ENCODE measurements at regions not wholly inside any gene's neighbourhood (a gene's known extent, or its start where the extent isn't known, plus 50 kb on each side); places are given as distances from the start of the nearest gene placed in this dataset.

- H2AFZ ChIP-seq (ENCODE audit: low read depth, low read length), result no peak overlapping the region
- no peaks in the 10 kb centered on the region for H3K36me3 ChIP-seq (ENCODE audit: control insufficient read depth in 2 of 2, extremely low read depth in 1 of 2, insufficient read depth in 2 of 2, low read length in 2 of 2)
- no peaks in the 10 kb centered on the region for H3K27me3 ChIP-seq (ENCODE audit: control insufficient read depth in 2 of 2, insufficient read depth in 2 of 2, low read length in 2 of 2)
- H3K4me2 ChIP-seq (ENCODE audit: insufficient read depth, low read length), result no peak overlapping the region
- H3K9me3 ChIP-seq (replicated peaks; ENCODE audit: control insufficient read depth, insufficient read depth, low read length), result no peaks in the 10 kb centered on the region
- BruUV-seq (replicated peaks), result no TSS peak
- H3K9ac ChIP-seq (replicated peaks; ENCODE audit: extremely low read depth, insufficient read depth, low read length), result no peak overlapping the region
- intact Hi-C loops (cut with micrococcal nuclease), result no loop called here
- POLR2A ChIA-PET, result no interaction called here
- CTCF ChIA-PET, result no interaction called here
- no peak for TF ChIP-seq MAX (IDR thresholded peaks at IDR 0.05; ENCODE audit: insufficient read depth, insufficient read length)
- TF ChIP-seq POLR2A (IDR thresholded peaks at IDR 0.05; ENCODE audit: low read depth, low read length), result no peak
- H3K4me3 ChIP-seq (replicated peaks in 1 of 3; ENCODE audit: insufficient read depth in 1 of 3, low read depth in 1 of 3, low read length in 3 of 3), result no peak overlapping the region
- no peaks in the 10 kb centered on the region for H4K20me1 ChIP-seq (replicated peaks; ENCODE audit: control insufficient read depth, extremely low read depth, insufficient read depth, low read length)
- DNase-seq (ENCODE audit: low read depth, low spot score) (no peak), FAIRE-seq (no peak)
- H3K27ac ChIP-seq (ENCODE audit: insufficient read depth, low read depth, low read length), result no peak overlapping the region
- H3K79me2 ChIP-seq (ENCODE audit: control insufficient read depth, insufficient read depth, low read length), result no peaks in the 10 kb centered on the region
- dilution Hi-C loops (cut with MboI; ENCODE audit: extremely low pct_ligation_motif_present, low sequenced_read_pairs), result no loop called here
- no peaks in the 10 kb centered on the region for H3K9me1 ChIP-seq (replicated peaks; ENCODE audit: control insufficient read depth, extremely low read depth, insufficient read depth, low read length)
- no peaks in the 10 kb centered on the region for H3K4me1 ChIP-seq (ENCODE audit: control insufficient read depth, extremely low read depth, insufficient read depth, low read length)
Measured at GRCh38 chr6:167754691-167755090, 72.0 kb upstream of the AFDN start.

DNA sequence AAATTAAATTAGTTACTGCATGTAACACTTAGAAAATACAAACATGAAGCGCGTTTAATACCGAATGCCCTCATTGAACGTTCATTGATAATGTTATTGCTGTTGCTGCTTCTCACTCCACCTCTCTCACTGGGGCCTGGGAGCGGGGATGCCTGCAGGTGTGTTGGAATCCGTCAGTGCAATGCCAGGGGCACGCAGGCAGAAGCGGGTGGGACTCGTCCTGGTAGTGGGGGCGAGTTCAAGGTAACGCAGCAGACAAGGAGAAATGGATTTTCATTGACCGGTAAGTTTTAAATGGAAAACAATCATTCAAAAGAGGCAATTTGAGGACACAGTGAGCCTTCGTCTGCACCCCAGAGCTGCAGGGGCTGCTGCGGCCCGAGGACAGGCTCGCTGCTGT is 71.2 kb upstream of the AFDN start:
- POLR2A ChIA-PET, result no interaction called here
- no peaks in the 10 kb centered on the region for H3K27me3 ChIP-seq (ENCODE audit: control insufficient read depth in 2 of 2, insufficient read depth in 2 of 2, low read length in 2 of 2)
- no peaks in the 10 kb centered on the region for H3K36me3 ChIP-seq (ENCODE audit: control insufficient read depth in 2 of 2, extremely low read depth in 1 of 2, insufficient read depth in 2 of 2, low read length in 2 of 2)
- H3K4me2 ChIP-seq (ENCODE audit: insufficient read depth, low read length), result no peak overlapping the region
- H2AFZ ChIP-seq (ENCODE audit: low read depth, low read length), result no peak overlapping the region
- FAIRE-seq, result no peak
- H3K4me3 ChIP-seq (replicated peaks in 1 of 3; ENCODE audit: insufficient read depth in 1 of 3, low read depth in 1 of 3, low read length in 3 of 3), result no peak overlapping the region
- DNase-seq (ENCODE audit: low read depth, low spot score), result no peak
- H4K20me1 ChIP-seq (replicated peaks; ENCODE audit: control insufficient read depth, extremely low read depth, insufficient read depth, low read length), result no peaks in the 10 kb centered on the region
- CTCF ChIA-PET, result interaction anchor here (0.6 to 1.5 kb wide), 2 partner anchors 9 to 19 kb away, joined by 3 to 4 read pairs; no protein-coding TSS in a partner anchor
- H3K79me2 ChIP-seq (ENCODE audit: control insufficient read depth, insufficient read depth, low read length), result no peaks in the 10 kb centered on the region
- no peaks in the 10 kb centered on the region for H3K9me1 ChIP-seq (replicated peaks; ENCODE audit: control insufficient read depth, extremely low read depth, insufficient read depth, low read length)
- no peak overlapping the region for H3K9ac ChIP-seq (replicated peaks; ENCODE audit: extremely low read depth, insufficient read depth, low read length)
- no peaks in the 10 kb centered on the region for H3K4me1 ChIP-seq (ENCODE audit: control insufficient read depth, extremely low read depth, insufficient read depth, low read length)
- TF ChIP-seq POLR2A (IDR thresholded peaks at IDR 0.05; ENCODE audit: low read depth, low read length) (no peak), POLR2AphosphoS5 (IDR thresholded peaks at IDR 0.05; ENCODE audit: insufficient read depth, low read depth, low read length) (no peak), MAX (IDR thresholded peaks at IDR 0.05; ENCODE audit: insufficient read depth, insufficient read length) (no peak), GATA2 (IDR thresholded peaks at IDR 0.05; ENCODE audit: insufficient read depth, insufficient read length, low read depth, low read length) (no peak), MYC (IDR thresholded peaks at IDR 0.05; ENCODE audit: low read depth, low read length) (no peak), EZH2 (IDR thresholded peaks at IDR 0.05; ENCODE audit: borderline replicate concordance, low read depth, low read length, severe bottlenecking) (no peak), JUN (IDR thresholded peaks at IDR 0.05; ENCODE audit: borderline replicate concordance, insufficient read depth, insufficient read length, low read depth) (no peak), FOS (IDR thresholded peaks at IDR 0.05; ENCODE audit: borderline replicate concordance, insufficient read depth, low read length) (no peak)
- TF ChIP-seq, protein P1, sequence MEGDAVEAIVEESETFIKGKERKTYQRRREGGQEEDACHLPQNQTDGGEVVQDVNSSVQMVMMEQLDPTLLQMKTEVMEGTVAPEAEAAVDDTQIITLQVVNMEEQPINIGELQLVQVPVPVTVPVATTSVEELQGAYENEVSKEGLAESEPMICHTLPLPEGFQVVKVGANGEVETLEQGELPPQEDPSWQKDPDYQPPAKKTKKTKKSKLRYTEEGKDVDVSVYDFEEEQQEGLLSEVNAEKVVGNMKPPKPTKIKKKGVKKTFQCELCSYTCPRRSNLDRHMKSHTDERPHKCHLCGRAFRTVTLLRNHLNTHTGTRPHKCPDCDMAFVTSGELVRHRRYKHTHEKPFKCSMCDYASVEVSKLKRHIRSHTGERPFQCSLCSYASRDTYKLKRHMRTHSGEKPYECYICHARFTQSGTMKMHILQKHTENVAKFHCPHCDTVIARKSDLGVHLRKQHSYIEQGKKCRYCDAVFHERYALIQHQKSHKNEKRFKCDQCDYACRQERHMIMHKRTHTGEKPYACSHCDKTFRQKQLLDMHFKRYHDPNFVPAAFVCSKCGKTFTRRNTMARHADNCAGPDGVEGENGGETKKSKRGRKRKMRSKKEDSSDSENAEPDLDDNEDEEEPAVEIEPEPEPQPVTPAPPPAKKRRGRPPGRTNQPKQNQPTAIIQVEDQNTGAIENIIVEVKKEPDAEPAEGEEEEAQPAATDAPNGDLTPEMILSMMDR (IDR thresholded peaks at IDR 0.05; ENCODE audit: extremely low read depth in 1 of 2, insufficient read depth in 1 of 2, low read depth in 1 of 2, low read length in 2 of 2), result no peak
- H3K9me3 ChIP-seq (replicated peaks; ENCODE audit: control insufficient read depth, insufficient read depth, low read length), result no peaks in the 10 kb centered on the region
- intact Hi-C loops (cut with micrococcal nuclease), result no loop called here
- no peak overlapping the region for H3K27ac ChIP-seq (ENCODE audit: insufficient read depth, low read depth, low read length)
- BruUV-seq (replicated peaks), result no TSS peak
- dilution Hi-C loops (cut with MboI; ENCODE audit: extremely low pct_ligation_motif_present, low sequenced_read_pairs), result no loop called here

Data from endothelial cell of umbilical vein (primary cell).